AG08395 (cell line): ENCODE measurements at regions not wholly inside any gene's neighbourhood (a gene's known extent, or its start where the extent isn't known, plus 50 kb on each side); places are given as distances from the start of the nearest gene placed in this dataset.

Experiments used
- DNase-seq: peaks from one replicate; pipeline ENCODE4 v3.0.0; 2012; ENCODE audit warnings: mixed read lengths, low spot score

DNA sequence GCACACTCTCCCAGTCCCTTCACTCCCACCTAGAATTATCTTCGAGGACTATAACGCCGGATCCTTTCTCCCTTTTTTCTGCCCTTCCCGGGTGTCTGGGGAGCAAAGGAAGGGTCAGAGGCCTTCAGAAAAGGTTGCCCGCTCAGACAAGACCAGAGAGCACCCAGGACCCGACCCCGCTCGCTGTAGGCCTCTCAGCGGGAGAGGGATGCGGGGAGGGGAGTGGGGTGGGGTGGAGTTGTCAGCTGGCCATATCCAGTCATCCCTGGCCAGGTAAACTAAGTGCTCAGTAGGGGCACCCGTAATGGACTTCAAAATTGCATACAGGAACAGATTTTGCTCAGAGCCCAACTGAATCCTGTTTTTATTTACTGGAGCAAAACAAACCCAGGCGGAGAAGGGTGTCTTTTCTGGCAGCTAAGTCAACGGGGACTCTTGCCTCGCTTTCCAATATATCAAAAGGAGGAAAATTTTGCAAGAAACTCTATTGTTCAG, 65.0 kb downstream of the NOL4 start:
- no peak for DNase-seq

DNA sequence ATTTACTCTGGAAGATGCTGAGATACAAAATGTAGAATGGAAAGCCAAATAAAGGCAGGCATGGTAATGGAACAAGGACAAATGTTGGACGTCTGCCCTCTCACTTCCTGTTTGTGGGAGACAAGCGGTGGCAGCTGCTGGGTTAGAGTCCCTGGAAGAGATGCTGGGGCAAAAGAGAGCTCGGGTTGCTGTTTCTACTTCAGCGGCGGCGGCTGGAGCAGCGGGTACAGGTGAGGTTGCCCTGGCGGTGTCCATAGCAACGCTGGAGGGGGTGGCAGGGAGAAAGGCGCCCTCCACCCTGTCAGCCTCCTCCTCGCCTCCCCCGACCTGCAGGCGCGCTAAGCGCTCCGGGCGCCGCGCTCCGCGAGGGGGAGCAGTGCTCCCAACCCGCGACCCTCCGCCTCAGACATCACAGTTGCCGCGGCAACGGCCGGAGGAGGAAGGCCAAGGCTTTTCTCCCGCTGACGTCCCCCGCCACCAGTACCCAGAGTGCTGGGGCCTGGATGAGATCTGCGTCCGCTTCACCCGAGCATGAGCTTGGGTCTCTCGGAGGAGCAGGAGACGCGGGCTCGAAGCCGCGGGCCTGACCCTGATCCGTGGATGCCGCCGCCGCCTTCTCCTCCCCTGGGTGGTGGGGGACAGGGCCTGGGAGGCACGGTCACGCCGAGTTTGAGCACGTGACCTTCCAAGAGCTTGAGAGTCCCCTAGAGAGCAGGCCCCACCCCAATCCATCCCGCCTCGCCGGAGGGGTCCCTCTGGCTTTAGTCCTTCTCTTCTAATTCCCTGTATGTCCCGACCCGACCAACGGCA, 65.6 kb downstream of the NOL4 start:
- no peak for DNase-seq

DNA sequence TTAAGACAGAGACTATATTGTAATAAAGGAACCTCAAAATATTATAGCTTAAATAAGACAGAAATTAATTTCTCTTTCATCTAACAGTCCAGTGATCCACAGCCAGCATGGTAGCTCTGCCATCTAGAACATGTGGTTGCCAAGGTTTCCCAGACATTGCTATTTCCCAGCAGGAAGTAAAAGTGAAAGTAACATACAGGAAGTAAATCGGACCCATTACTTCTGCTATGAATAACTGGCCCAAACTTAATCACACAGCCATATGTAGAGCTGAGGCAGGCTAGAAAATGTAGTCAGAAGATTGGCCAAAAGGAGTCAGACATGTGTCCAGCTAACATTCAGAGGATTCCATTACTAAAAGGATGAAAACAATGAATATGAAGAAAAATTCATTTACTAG, 71.0 kb downstream of the NOL4 start:
- no peak for DNase-seq

DNA sequence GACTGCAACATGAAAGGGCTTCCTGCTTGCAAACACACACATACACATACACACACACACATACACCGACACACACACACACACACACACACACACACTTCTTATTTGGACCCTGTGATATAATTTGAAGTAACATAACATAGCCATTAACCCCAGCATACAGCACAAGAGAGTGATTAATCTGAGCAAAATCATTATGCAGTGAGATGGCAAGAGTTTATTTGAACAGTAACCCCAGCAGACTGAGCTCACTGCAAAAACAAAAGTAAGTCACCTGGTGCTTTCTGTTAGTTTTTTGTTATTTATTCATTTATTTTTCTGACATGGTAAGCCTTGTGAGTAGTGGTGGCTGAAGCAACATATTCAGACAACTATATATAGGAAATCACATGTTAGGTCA, 93.7 kb downstream of the NOL4 start:
- DNase-seq, result no peak

DNA sequence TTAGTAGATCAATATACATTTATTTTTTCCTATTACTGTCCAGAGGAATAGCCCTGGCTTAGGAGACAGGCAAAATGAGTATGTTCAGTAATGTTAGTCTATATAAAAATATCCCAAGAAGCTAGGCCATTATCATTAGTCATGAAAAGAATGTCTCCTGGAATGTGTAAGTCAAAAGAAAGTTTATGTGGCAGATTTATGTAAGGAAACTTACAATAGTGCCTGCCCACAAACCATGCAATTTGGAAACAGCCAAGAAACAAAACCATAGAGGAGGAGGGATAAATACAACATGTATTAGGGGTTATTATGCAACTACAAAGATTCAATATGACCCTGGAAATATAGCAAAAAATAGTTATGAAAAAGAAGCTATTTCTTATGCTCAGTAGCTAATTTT, 96.3 kb downstream of the NOL4 start:
- peak; percentile 2 for DNase-seq

DNA sequence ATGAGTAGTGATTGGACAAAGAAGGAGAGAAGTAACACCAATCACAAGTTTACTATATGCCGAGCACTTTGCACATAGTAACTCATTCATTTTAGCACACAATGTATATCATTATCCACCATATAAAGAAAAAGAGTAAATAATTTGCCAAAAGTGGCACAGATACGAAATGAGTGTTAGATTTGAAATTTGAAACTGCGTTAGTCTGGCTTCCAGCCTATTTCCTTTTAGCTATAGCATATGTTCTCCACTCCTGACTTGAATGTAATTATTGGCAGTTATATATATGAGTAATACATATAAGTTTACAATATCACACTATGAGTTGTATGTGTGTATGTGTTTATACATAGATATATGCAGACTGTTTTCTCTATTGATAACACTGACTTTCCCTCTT, 98.6 kb downstream of the NOL4 start:
- DNase-seq, result no peak

DNA sequence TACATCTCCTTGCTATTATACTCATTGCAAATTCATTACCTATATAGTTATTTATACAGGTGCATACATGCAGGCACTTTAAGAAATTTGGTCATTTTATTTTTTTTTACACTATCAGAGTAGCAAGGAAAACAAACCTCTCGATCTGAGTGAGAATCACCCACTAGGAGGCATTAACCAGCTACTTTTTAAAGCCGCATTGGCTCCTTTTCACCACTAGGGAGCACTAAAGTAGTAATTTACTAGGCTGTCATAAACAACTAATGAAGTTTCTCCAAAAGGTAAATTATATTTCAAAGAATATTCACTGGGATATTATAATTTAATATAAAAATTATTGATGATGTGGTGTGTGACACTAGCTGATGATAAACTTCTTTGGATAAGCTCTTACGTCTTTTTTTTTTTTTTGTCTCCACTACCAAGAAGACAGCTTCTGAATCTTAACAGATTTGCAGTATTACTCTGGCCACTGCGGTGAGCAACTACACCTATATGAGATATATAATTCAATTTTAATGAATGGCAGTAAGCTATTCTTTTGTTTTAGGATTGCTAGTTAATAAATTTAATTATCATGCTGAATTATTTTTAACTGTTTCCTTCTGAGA, 101.9 kb downstream of the NOL4 start:
- peak; percentile 54 for DNase-seq

DNA sequence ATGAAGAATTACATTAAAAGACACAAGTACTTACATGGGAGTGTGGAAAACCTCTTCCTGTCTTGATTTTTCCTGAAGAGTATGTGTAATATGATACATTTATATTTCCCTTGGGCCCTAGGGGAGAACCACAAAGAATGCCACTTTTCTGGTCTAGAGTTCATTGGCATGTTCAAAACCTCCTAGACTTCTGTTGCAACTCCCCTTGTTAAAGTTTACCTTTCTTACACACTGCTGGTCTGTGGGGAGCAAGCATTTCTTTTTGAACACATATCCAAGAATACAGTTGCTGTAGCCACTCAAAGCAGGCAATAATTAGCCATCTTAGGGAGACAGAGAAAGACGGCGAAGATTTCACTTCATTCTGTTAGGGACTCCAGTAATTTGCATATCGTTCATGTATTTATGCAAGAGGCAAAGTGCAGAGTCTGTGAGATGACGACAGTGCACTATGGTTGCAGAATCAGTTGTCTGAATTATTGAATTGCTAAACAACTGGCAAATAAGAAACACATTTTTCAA, 103.5 kb downstream of the NOL4 start:
- peak; percentile 2 for DNase-seq

DNA sequence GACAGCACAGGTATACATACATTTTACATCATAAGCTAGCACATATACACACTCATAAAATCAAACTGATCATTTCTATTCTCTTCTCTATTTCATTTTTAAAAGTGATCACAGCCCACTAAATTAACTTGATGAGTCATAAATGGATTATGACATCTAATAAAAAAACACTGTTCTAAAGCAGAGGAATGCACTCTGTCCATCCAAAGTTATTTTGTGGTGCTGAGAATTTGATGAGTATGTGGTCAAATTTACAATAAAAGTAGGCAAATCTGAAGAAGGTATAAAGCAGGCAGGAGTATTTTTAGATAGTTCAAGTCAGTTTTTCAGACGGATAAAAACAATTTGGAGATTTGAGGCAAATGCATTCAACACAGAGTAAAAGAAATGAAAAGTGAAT, 104.4 kb downstream of the NOL4 start:
- DNase-seq, result no peak

DNA sequence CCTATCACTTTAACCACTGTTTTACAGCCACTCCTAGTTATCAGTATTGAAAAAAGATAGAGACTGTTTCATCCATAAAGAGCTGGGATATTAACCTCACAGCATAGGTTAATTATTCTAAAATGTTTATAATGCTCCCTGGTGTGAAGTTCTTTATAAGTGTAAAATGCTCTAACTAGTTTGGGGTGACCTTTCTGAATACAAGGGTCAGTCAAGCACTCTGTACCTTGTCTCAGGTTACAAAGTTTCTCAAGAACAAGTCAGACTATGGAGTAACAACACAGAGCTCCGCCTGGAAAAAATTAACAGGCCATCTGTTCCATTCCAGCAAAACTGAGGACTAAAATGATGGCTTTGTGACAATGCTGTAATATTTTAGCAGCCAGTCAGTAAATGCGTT, 107.4 kb downstream of the NOL4 start:
- no peak for DNase-seq

DNA sequence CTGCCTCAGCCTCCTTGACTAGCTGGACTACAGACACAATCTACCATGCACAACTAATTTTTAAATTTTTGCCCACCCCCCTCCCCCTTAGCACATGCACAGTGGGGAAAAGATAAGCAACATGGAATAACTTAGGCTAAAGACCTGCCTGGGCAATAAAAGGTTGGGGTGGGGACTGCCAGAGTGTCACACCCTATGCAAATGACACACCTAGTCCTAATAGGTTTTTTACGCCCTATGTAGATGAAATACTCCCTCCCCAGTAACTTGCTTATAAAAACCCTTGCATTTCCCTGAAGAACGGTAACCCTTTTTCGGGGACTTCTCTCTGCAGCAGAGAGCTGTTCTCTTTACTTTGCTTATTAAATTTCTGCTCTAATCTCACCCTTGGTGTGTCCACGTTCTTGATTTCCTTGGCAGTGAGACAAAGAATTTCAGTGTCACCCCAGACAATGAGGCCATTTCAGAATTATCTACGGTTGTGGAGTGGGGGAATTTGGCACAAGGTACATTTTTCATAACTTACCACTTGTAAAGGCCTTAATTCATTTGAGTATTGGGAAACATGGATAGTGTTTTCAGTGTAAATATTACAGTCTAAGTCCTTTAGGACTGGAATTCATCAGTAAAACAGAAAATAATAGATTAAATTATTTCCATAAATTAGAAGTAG, 109.2 kb downstream of the NOL4 start:
- no peak for DNase-seq

DNA sequence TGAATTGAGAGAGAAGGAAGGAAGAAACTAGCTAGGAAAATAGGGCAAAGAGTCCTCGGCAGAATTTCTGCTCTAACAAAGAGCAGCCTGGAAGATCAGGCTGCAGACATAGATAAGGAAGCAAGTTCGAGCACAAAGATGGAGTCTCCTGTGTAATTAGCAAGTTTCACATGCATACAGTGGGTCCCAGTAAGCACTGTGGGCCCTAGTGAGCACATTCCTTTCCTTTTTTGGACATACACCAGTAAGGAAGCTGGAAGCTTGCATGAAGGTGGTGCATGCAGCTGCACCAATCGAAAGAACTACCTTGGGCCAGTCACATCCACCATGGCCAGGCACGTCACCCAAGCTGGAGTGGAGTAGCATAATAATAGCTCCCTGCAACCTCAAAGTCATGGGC, 109.7 kb downstream of the NOL4 start:
- DNase-seq, result no peak

DNA sequence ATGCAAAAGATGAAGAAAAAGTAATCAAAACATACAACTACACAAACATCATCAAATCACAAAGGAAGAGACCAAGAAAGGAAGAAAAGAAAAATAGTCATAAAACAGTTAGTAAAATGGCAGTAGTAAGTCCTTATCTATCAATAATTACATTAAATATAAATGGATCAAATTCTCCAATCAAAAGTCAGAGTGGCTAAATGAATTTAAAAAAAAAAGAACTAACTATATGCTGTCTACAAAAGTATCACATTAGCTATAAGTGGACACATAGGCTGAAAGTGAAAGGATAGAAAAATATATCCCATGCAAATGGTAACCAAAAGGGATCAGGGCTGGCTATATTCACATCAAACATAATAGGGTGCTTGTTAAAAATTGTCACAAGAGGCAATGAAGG, 116.5 kb downstream of the NOL4 start:
- DNase-seq, result no peak

DNA sequence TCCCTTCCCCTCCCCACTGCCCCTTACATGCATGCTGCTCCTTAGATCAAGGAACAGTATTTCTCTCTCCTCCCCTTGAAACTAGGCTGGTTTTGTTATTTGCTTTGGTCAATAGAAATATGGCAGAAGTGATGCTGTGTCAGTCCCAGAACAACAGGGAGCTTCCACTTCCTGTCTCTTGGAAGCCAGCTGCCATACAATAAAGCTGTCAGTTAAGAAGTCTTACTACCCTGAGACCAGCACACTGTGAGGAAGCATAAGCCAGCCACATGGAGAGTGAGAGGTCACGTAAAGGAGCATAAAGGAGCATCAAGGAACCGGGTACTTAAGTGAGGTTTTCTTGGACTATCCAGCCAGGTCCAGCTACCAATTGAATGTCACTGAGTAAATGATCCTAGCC, 126.6 kb downstream of the NOL4 start:
- DNase-seq, result no peak

DNA sequence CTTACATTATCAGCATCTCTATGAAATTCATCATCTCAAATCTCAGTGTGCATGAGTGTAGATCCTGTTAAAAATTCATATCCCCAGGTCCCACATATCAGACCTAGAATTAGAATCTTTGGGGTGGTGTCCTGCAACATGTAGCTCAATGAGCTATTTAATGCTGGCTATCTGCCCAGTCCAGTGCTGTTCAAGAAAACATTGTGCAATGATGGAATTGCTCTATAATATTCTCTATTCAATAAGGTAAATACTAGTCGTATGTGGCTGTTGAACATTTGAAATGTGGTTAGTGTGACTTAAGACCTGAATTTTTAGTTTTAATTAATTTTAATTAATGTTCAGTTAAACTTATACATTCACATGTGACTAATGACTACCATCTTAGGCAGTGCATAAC, 127.4 kb downstream of the NOL4 start:
- no peak for DNase-seq

DNA sequence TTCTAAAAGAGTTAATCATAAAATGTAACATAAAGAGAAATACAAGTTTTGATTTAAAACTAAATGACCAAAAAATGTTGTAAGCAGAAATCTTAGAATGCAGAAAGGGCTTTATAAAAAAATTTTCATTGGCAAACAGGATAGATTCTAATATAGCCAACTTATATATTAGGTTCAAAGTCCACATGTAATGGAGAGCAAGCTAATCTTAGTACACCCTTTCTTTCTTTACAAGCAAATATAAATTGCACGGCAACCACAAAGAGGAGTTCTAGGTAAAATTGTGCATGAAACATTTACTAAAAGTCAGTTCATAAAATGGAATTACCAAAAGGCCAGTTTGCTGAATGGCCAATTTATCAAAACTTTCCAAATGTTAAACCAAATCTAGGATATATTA, 130.6 kb downstream of the NOL4 start:
- DNase-seq, result no peak

DNA sequence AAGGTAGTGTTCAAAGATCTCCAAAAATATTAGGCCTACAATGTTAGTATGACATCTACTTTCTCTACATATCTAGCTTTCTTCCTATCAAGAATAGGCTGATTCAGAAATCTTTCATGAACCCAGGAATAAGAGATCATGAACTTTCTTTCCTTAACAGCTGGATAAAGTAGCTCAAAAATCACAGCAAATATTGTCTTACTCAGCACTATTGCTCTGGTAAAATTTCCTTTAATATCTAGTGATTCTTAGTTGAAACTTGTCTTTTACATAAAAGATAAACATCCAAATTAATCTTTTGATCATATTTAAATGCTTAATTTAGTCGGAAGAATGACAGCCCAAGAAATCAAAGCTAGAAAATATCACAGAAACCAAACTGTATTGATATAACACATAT, 131.9 kb downstream of the NOL4 start:
- DNase-seq, result no peak

DNA sequence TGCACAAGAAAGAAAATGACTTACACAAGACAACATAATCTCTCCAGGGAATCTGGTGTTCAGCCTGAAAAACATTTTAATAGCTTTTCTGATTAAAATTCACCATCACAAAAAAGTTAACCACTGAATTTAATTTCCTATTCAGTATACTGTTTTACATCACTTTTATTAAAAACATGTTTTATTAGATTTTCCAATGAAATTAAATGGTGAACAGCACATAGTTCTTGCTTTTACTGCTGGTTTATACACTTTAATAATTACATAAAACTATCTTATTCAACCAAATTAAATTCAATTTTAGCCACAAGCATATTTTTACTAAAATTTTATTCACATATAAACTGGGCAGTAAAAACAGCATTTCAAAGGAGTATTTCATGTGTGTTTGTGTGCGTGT, 138.3 kb downstream of the NOL4 start:
- no peak for DNase-seq

DNA sequence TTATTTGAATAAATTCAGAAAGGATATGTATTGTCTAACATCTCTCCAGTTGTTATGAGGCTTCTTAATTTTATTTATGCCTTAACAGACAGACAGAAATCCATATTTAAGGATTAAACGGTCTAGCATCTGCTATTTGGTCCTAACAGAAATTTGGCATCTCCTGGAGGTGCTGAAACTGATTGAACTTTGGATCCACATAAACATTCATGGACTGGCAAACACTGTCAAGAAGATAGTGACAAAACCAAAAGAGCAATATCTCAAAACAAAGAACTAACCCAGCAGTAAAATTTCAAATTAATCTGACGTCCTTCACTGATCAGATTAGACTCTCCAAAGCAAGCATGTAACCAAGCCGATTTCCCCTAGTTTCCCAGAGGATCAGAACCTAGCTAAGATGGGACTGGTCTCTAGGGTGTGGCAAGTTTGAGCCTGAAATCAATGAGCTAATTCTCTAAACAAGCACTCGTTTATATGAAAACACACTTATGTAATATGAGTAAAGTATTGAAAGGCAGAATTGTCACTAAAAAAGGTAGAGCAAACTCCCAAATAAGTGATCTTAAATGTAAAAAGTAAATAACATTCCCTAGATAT, 139.5 kb downstream of the NOL4 start:
- no peak for DNase-seq

DNA sequence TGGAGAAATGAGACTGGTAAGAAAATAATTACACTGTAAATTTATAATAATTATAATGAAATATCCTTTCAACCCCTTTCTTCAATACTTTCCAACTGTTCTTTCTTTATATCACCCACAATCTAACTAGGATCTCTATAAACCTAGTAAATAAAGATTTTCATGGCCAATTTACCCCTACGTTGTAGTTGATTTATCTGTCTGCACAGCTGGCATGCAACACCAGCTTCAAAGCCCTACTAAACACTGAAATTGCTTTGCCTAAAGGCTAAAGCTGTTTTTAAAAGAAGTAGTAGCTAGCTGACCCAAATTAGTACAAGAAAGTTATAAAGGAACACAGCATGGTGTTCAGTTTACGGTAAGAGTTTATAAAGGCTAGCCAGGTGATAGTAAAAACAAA, 140.1 kb downstream of the NOL4 start:
- no peak for DNase-seq

DNA sequence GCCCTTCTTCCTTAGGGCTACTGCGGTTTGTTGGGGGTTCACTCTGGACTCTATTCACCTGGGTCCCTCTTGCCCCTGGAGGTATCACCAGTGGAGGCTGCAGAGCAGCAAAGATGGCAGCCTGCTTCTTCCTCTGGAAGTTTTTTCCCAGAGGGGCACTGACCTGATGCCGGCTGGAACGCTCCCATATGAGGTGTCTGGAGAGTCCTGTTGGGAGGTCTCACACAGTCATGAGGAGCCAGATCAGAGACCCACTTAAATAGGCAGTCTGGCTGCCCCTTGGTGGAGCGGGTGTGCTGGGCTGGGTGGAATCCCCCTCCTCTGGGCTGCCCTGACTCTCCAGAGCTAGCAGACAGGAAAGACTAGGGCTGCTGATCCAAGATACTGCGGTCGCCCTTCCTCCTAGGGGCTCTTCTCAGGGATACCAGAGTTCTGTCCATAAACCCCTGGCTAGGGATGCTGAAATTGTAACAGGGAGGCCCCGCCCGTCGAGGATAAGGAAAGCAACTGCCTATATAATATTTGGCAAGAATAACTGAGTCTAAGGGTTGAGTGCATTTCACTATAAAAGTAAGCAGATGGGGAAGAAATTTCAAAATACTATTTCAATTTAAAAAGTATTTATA, 140.7 kb downstream of the NOL4 start:
- no peak for DNase-seq

DNA sequence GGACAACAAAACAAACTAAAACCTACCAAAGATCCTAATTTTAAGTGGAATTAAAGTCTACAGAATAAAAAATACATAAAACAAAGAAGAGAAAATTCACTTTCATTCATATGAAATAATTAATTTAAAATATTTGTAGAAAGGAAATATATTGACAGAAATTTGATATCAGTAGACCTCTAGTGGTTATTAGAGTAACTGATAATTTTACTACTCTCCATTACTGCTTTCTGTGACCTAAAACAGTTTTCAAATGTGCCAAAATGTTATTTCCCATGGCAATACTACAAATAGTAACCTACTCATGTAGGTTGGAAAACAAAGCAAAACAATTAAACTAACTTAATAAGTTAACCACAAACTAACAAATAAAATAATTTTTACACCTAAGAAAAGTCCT, 147.1 kb downstream of the NOL4 start:
- no peak for DNase-seq
